H54 (cell line): ENCODE measurements at regions not wholly inside any gene's neighbourhood (a gene's known extent, or its start where the extent isn't known, plus 50 kb on each side); places are given as distances from the start of the nearest gene placed in this dataset.

ENCODE experiments used
- DNase-seq: peaks from one replicate; pipeline ENCODE4 v3.0.0; 2011; ENCODE audit warnings: low spot score, mixed read lengths; ENCODE audit not compliant: insufficient read length
- FAIRE-seq: peaks from 3 replicates; lab custom pipeline; 2011; peaks lifted over from hg19 to GRCh38; lab: Jason Lieb, UNC
- POLR2A ChIP-seq: IDR thresholded peaks from 2 replicates; pipeline ENCODE4 v1.6.1; 2011; ENCODE audit warnings: low read depth, mild to moderate bottlenecking, low read length

GRCh38 chr14:30322819-30323218, 236.1 kb upstream of the G2E3 start:
- TF ChIP-seq POLR2A = no peak
- FAIRE-seq (no peak), DNase-seq (no peak)

DNA sequence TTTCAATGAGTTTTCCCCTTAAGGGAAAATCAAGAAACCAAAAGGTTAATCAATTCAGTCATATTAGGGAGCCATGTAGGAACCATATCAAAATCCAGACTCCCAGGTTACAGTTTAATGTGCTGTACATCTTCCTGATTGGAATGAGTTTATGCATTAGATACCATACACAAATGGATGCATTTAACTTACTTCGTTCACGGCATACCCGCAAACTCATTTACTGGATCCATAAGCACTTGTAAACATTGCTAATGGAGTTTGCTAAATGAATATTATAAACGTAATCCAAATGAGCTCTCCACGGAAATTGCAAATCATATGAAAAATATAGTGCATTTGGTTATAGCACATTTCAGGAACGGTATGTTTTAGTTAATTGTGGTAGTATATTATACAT, 228.9 kb upstream of the G2E3 start:
- FAIRE-seq (no peak), DNase-seq (no peak)
- TF ChIP-seq POLR2A = no peak

DNA sequence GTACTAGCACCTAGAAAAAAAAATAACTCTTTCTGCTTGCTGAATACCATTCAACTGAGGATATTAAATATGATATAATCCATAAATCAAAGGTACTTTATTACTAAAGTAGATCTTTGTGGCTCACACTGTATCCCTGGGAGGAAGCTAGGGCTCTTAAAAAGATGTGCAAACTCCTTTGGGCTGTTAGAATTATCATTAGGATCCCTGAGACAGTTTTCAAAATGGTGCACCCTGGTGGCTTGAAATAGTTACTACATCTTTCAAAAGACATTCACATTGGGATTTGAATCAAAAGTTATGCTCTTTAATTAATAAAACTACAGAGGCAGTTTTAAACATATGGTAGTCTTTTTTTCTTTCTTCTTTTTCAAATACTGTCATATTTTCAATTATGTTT, 228.5 kb upstream of the G2E3 start:
- TF ChIP-seq POLR2A = no peak
- FAIRE-seq (no peak), DNase-seq (no peak)

GRCh38 chr14:30331030-30331429, 227.9 kb upstream of the G2E3 start:
- no peak for TF ChIP-seq POLR2A
- no peak for DNase-seq
- FAIRE-seq = no peak

- no peak for TF ChIP-seq POLR2A
- FAIRE-seq (no peak), DNase-seq (no peak)
Observed at GRCh38 chr14:30332374-30332773, 226.6 kb upstream of the G2E3 start.

DNA sequence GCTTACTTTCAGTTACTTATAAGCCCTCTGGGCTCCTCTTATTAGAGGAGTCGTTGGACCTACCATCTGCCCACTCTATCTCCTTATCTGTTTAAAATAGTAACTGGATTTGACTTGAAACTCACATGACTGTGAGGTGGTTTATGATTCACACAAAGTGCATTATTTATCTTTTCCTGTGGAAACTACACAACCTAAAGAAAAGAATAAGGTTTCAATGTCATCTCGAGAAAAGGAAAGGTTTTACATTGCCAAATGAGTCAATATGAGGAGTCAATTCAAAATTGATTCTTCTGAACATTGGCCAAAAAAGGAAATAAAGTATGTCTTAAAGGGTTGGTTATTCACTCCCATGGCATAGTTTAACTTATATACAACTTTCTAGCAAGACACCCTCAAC, 225.0 kb upstream of the G2E3 start:
- DNase-seq (no peak), FAIRE-seq (no peak)
- no peak for TF ChIP-seq POLR2A

DNA sequence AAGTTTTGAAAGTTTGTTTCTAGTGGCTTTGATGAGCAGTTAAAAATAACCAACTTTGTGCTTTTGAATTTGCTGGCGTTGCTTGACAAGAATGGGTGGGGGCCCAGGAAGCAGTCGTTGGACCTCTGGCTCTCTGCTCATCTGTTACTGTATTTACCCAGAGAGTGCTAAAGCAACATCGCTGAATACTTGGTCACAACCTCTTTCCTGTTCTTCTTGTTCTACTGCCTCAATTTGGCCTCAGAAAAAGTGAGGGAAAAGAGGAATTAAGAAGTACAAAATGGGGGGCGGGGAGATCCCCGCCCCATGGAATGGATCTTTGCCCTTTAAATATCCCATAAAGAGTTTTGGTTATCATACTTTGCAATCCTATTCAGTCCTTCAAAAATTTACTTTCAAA, 221.5 kb upstream of the G2E3 start:
- TF ChIP-seq POLR2A = no peak
- DNase-seq (no peak), FAIRE-seq (no peak)

- no peak for TF ChIP-seq POLR2A
- no peak for DNase-seq
- no peak for FAIRE-seq
Observed at GRCh38 chr14:30339311-30339901, 219.6 kb upstream of the G2E3 start.

DNA sequence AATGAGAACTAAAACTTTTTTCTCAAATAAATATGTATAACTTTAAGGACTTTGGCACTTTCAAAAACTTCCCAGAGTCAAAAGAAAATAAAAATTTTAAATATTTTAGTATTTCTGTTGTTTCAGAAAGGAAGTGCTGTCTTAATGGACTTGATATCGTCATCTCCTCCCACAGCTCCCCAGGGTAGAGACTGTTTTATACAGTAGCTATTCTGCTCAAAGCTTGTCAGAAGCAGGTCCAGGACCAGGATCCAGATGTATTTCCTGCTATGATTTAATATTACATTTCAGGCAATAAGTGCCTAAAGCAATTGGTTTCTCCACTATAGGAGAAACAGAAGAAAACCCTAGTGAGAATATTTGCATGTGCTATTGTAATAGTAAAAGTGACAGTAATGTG, 218.5 kb upstream of the G2E3 start:
- FAIRE-seq (no peak), DNase-seq (no peak)
- TF ChIP-seq POLR2A = no peak

GRCh38 chr14:30345511-30345910, 213.4 kb upstream of the G2E3 start:
- no peak for TF ChIP-seq POLR2A
- FAIRE-seq (no peak), DNase-seq (no peak)

- no peak for DNase-seq
- FAIRE-seq = no peak
- TF ChIP-seq POLR2A = no peak
Observed at GRCh38 chr14:30348445-30348844, 210.5 kb upstream of the G2E3 start.

GRCh38 chr14:30349520-30349919, 209.4 kb upstream of the G2E3 start:
- DNase-seq (no peak), FAIRE-seq (no peak)
- TF ChIP-seq POLR2A = no peak

DNA sequence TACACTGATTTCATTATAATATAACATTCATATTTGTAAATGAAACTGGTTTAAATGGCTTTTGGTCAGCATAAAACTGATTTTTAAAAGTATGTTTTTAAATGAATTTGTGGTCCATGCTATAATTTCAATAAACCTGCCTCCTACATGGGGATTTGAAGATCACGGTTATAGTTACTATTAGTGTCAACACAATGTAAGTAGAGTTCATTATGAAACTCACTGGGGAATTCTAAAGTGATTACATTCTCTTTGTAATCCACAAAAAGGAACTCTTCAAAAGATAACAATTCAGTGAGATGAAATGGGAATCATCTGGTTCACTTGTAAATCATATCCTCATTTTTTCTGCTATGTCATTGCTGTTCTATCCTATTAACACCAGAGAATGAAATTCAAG, 204.5 kb upstream of the G2E3 start:
- FAIRE-seq (no peak), DNase-seq (no peak)
- TF ChIP-seq POLR2A = no peak

- DNase-seq (no peak), FAIRE-seq (no peak)
- no peak for TF ChIP-seq POLR2A
Observed at GRCh38 chr14:30355431-30355913, 203.5 kb upstream of the G2E3 start.

DNA sequence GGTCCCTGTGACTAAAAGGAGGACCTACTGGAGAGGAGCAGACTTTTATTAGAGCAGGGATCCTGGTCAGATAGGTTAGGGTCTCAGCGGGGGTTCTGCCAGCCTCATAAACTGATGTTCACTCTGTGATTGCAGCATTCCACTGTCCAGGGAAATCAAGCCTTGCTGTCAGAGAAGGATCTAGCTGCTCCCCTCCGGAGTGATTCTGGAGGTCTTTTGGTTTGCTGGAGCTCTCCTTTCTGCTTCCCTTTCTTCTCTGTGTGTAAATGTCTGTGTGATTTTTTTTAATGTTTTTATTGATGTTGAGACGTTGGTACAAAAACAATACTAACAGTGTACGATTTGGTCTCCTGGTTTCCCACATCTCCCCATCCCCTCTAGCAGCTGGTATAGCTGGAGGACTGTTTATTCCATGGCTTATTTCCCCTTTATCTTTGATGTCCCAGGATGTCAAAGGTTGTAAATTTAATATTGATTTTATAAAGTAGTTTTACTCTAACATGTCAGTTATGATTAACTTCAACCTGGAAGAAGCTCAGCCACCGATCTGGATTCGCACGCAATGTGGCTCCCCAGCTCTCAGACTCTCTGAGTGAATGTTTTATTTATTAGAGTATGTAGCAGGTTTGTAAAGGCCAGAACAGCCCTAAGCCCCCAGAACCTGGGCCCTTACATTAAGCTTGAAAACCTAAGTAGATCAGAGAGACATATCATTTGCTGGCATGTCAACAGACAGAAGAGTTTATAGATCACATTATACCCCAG, 202.3 kb upstream of the G2E3 start:
- no peak for TF ChIP-seq POLR2A
- FAIRE-seq (no peak), DNase-seq (no peak)
